Central memory CD8-positive, alpha-beta T cell (primary cell): ENCODE measurements at regions not wholly inside any gene's neighbourhood (a gene's known extent, or its start where the extent isn't known, plus 50 kb on each side); places are given as distances from the start of the nearest gene placed in this dataset.
"Not testable (repeated sequence)": the region's sequence is repeated elsewhere in the genome, so short reads cannot be mapped to it uniquely, and the experiment has no call there.

ENCODE experiments used
- ATAC-seq: fragments of 150-1000 bp; cut with Tn5 transposase; replicated peaks from 2 replicates; pipeline ENCODE4 v1.10.0; 2022; ENCODE audit warnings: mild to moderate bottlenecking, moderate FRiP score, moderate number of reproducible peaks; ENCODE audit not compliant: poor library complexity, severe bottlenecking; ENCODE audit errors: extremely low read depth
- DNase-seq, 2 donors: peaks; one replicate each; pipeline ENCODE4 v3.0.0; 2021; ENCODE audit warnings: low spot score in 2 of 2
- H3K27ac Mint-ChIP-seq: one replicate; pipeline ENCODE4 v1.8.0; 2022; ENCODE audit warnings: low read depth, mild to moderate bottlenecking, moderate library complexity, mixed read lengths
- H3K27me3 Mint-ChIP-seq: one replicate; pipeline ENCODE4 v1.8.0; 2022; ENCODE audit warnings: mixed read lengths
- H3K36me3 Mint-ChIP-seq: one replicate; pipeline ENCODE4 v1.8.0; 2022; ENCODE audit warnings: mild to moderate bottlenecking, moderate library complexity, mixed read lengths; ENCODE audit not compliant: insufficient read depth
- H3K4me1 Mint-ChIP-seq: one replicate; pipeline ENCODE4 v1.8.0; 2022; ENCODE audit warnings: mixed read lengths
- H3K4me3 Mint-ChIP-seq: one replicate; pipeline ENCODE4 v1.8.0; 2022; ENCODE audit warnings: mild to moderate bottlenecking, moderate library complexity, mixed read lengths
- H3K9me3 Mint-ChIP-seq: one replicate; pipeline ENCODE4 v1.8.0; 2022; ENCODE audit warnings: mixed read lengths

- H3K4me3 Mint-ChIP-seq, H3K36me3 Mint-ChIP-seq, H3K27me3 Mint-ChIP-seq, ATAC-seq, H3K27ac Mint-ChIP-seq, H3K9me3 Mint-ChIP-seq, H3K4me1 Mint-ChIP-seq, DNase-seq: not testable (repeated sequence)
Measured at GRCh38 chr5:86289786-86290185, 328.0 kb upstream of the COX7C start.

- H3K27ac Mint-ChIP-seq, H3K4me1 Mint-ChIP-seq, DNase-seq, H3K27me3 Mint-ChIP-seq, H3K36me3 Mint-ChIP-seq, ATAC-seq, H3K4me3 Mint-ChIP-seq, H3K9me3 Mint-ChIP-seq: not testable (repeated sequence)
Measured at GRCh38 chr5:86292811-86293210, 324.9 kb upstream of the COX7C start.

GRCh38 chr5:86302643-86303042 lies 315.1 kb upstream of the COX7C start:
- DNase-seq, H3K9me3 Mint-ChIP-seq, ATAC-seq, H3K36me3 Mint-ChIP-seq, H3K4me3 Mint-ChIP-seq, H3K27me3 Mint-ChIP-seq, H3K27ac Mint-ChIP-seq, H3K4me1 Mint-ChIP-seq: not testable (repeated sequence)

- DNase-seq, H3K36me3 Mint-ChIP-seq, H3K4me1 Mint-ChIP-seq, H3K4me3 Mint-ChIP-seq, ATAC-seq, H3K27ac Mint-ChIP-seq, H3K9me3 Mint-ChIP-seq, H3K27me3 Mint-ChIP-seq: not testable (repeated sequence)
Measured at GRCh38 chr5:86305050-86305449, 312.7 kb upstream of the COX7C start.

- ATAC-seq (no peak), DNase-seq (no peak)
- no peaks in the 10 kb centered on the region for H3K36me3 Mint-ChIP-seq
- H3K27me3 Mint-ChIP-seq = no peaks in the 10 kb centered on the region
- H3K4me3 Mint-ChIP-seq = no peak overlapping the region
- no peaks in the 10 kb centered on the region for H3K4me1 Mint-ChIP-seq
- H3K27ac Mint-ChIP-seq = no peak overlapping the region
- H3K9me3 Mint-ChIP-seq = peaks cover 6% of the 10 kb centered on the region
Measured at GRCh38 chr5:86314951-86315350, 302.8 kb upstream of the COX7C start.

- ATAC-seq = no peak
- no peak for DNase-seq
- peaks cover 6% of the 10 kb centered on the region for H3K9me3 Mint-ChIP-seq
- no peaks in the 10 kb centered on the region for H3K36me3 Mint-ChIP-seq
- no peaks in the 10 kb centered on the region for H3K27me3 Mint-ChIP-seq
- H3K4me3 Mint-ChIP-seq = no peak overlapping the region
- H3K27ac Mint-ChIP-seq = no peak overlapping the region
- H3K4me1 Mint-ChIP-seq = no peaks in the 10 kb centered on the region
Measured at GRCh38 chr5:86320266-86320665, 297.5 kb upstream of the COX7C start.

- Mint-ChIP-seq H3K4me3 (no peak overlapping the region), H3K36me3 (no peaks in the 10 kb centered on the region), H3K4me1 (no peaks in the 10 kb centered on the region), H3K27ac (no peak overlapping the region), H3K9me3 (peaks cover 9% of the 10 kb centered on the region), H3K27me3 (no peaks in the 10 kb centered on the region)
- DNase-seq (no peak), ATAC-seq (no peak)
Measured at GRCh38 chr5:86329318-86329717, 288.4 kb upstream of the COX7C start.

GRCh38 chr5:86330736-86331135 lies 287.0 kb upstream of the COX7C start:
- no peak overlapping the region for H3K4me3 Mint-ChIP-seq
- peaks cover 9% of the 10 kb centered on the region for H3K9me3 Mint-ChIP-seq
- DNase-seq = no peak
- no peak overlapping the region for H3K27ac Mint-ChIP-seq
- no peaks in the 10 kb centered on the region for H3K4me1 Mint-ChIP-seq
- H3K27me3 Mint-ChIP-seq = no peaks in the 10 kb centered on the region
- ATAC-seq = no peak
- no peaks in the 10 kb centered on the region for H3K36me3 Mint-ChIP-seq

- H3K27ac Mint-ChIP-seq = no peak overlapping the region
- H3K36me3 Mint-ChIP-seq = no peaks in the 10 kb centered on the region
- peaks cover 9% of the 10 kb centered on the region for H3K9me3 Mint-ChIP-seq
- ATAC-seq (no peak), DNase-seq (no peak)
- H3K4me3 Mint-ChIP-seq = no peak overlapping the region
- H3K27me3 Mint-ChIP-seq = no peaks in the 10 kb centered on the region
- no peaks in the 10 kb centered on the region for H3K4me1 Mint-ChIP-seq
Measured at GRCh38 chr5:86332851-86333250, 284.9 kb upstream of the COX7C start.

GRCh38 chr5:86337667-86338460 lies 279.9 kb upstream of the COX7C start:
- no peak overlapping the region for H3K27ac Mint-ChIP-seq
- no peaks in the 10 kb centered on the region for H3K36me3 Mint-ChIP-seq
- no peaks in the 10 kb centered on the region for H3K4me1 Mint-ChIP-seq
- DNase-seq = no peak
- ATAC-seq = no peak
- no peaks in the 10 kb centered on the region for H3K27me3 Mint-ChIP-seq
- peaks cover 14% of the 10 kb centered on the region for H3K9me3 Mint-ChIP-seq
- no peak overlapping the region for H3K4me3 Mint-ChIP-seq

- Mint-ChIP-seq H3K27me3 (no peaks in the 10 kb centered on the region), H3K36me3 (no peaks in the 10 kb centered on the region), H3K4me3 (no peak overlapping the region), H3K4me1 (no peaks in the 10 kb centered on the region), H3K9me3 (peaks cover 13% of the 10 kb centered on the region), H3K27ac (no peak overlapping the region)
- DNase-seq = no peak
- no peak for ATAC-seq
Measured at GRCh38 chr5:86354664-86355063, 263.1 kb upstream of the COX7C start.

GRCh38 chr5:86360801-86361200 lies 256.9 kb upstream of the COX7C start:
- Mint-ChIP-seq H3K9me3 (peaks cover 20% of the 10 kb centered on the region), H3K36me3 (no peaks in the 10 kb centered on the region), H3K4me3 (no peak overlapping the region), H3K27me3 (no peaks in the 10 kb centered on the region), H3K4me1 (no peaks in the 10 kb centered on the region), H3K27ac (no peak overlapping the region)
- ATAC-seq = no peak
- no peak for DNase-seq

- no peak for DNase-seq
- H3K4me1 Mint-ChIP-seq = no peaks in the 10 kb centered on the region
- no peaks in the 10 kb centered on the region for H3K36me3 Mint-ChIP-seq
- no peak overlapping the region for H3K27ac Mint-ChIP-seq
- H3K4me3 Mint-ChIP-seq = no peak overlapping the region
- no peaks in the 10 kb centered on the region for H3K27me3 Mint-ChIP-seq
- H3K9me3 Mint-ChIP-seq = peaks cover 8% of the 10 kb centered on the region
- ATAC-seq = no peak
Measured at GRCh38 chr5:86371061-86371460, 246.7 kb upstream of the COX7C start.
